Neural crest cell (in vitro differentiated cells): ENCODE measurements at regions not wholly inside any gene's neighbourhood (a gene's known extent, or its start where the extent isn't known, plus 50 kb on each side); places are given as distances from the start of the nearest gene placed in this dataset.

Experiments
- DNase-seq: peaks from one replicate; pipeline ENCODE4 v3.0.0; 2021; ENCODE audit warnings: low read depth, mixed read lengths, low spot score
- H3K27ac Mint-ChIP-seq: one replicate; pipeline ENCODE4 v1.8.0; 2021; ENCODE audit warnings: mild to moderate bottlenecking, mixed read lengths; ENCODE audit not compliant: unreplicated experiment
- H3K27me3 Mint-ChIP-seq: 2 replicates; pipeline ENCODE4 v1.8.0; 2021; ENCODE audit warnings: low read depth, mild to moderate bottlenecking, mixed read lengths
- H3K36me3 Mint-ChIP-seq: 2 replicates; pipeline ENCODE4 v1.8.0; 2021; ENCODE audit warnings: low read depth, mild to moderate bottlenecking, mixed read lengths
- H3K4me1 Mint-ChIP-seq: 2 replicates; pipeline ENCODE4 v1.8.0; 2021; ENCODE audit warnings: mixed read lengths
- H3K4me3 Mint-ChIP-seq: one replicate; pipeline ENCODE4 v1.8.0; 2021; ENCODE audit warnings: mild to moderate bottlenecking, mixed read lengths
- H3K9me3 Mint-ChIP-seq: 2 replicates; pipeline ENCODE4 v1.8.0; 2021; ENCODE audit warnings: mixed read lengths
- CTCF ChIP-seq: fragments of 200-600 bp; sonication (generic); conservative IDR thresholded peaks from 2 replicates; pipeline ENCODE4 v1.5.0; 2021; ENCODE audit warnings: antibody characterized with exemption, mild to moderate bottlenecking

- Mint-ChIP-seq H3K4me1 (no peaks in the 10 kb centered on the region), H3K4me3 (no peak overlapping the region), H3K27ac (no peak overlapping the region), H3K36me3 (peaks cover 18% of the 10 kb centered on the region), H3K9me3 (peaks cover 18% of the 10 kb centered on the region), H3K27me3 (no peaks in the 10 kb centered on the region)
- no peak for TF ChIP-seq CTCF
- DNase-seq = no peak
Measured at GRCh38 chr3:168383573-168383972, 287.8 kb upstream of the GOLIM4 start.

- no peak overlapping the region for H3K27ac Mint-ChIP-seq
- DNase-seq = no peak
- H3K9me3 Mint-ChIP-seq = peaks cover under 1% of the 10 kb centered on the region
- no peak overlapping the region for H3K4me3 Mint-ChIP-seq
- H3K4me1 Mint-ChIP-seq = peaks cover 4% of the 10 kb centered on the region
- no peak for TF ChIP-seq CTCF
- H3K27me3 Mint-ChIP-seq = no peaks in the 10 kb centered on the region
- H3K36me3 Mint-ChIP-seq = peaks cover 8% of the 10 kb centered on the region
Measured at GRCh38 chr3:168371846-168372245, 276.1 kb upstream of the GOLIM4 start.

- Mint-ChIP-seq H3K27ac (no peak overlapping the region), H3K36me3 (no peaks in the 10 kb centered on the region), H3K27me3 (no peaks in the 10 kb centered on the region), H3K9me3 (no peaks in the 10 kb centered on the region), H3K4me1 (peaks cover 9% of the 10 kb centered on the region), H3K4me3 (no peak overlapping the region)
- DNase-seq = no peak
- TF ChIP-seq CTCF = no peak
Measured at GRCh38 chr3:168364967-168365366, 269.2 kb upstream of the GOLIM4 start.

GRCh38 chr3:168362661-168363247 is 267.0 kb upstream of the GOLIM4 start:
- Mint-ChIP-seq H3K27ac (no peak overlapping the region), H3K27me3 (no peaks in the 10 kb centered on the region), H3K36me3 (no peaks in the 10 kb centered on the region), H3K4me1 (peaks cover 9% of the 10 kb centered on the region), H3K4me3 (no peak overlapping the region), H3K9me3 (no peaks in the 10 kb centered on the region)
- no peak for DNase-seq
- no peak for TF ChIP-seq CTCF

- Mint-ChIP-seq H3K27ac (no peak overlapping the region), H3K9me3 (no peaks in the 10 kb centered on the region), H3K27me3 (no peaks in the 10 kb centered on the region), H3K4me3 (no peak overlapping the region), H3K36me3 (no peaks in the 10 kb centered on the region), H3K4me1 (peaks cover 5% of the 10 kb centered on the region)
- TF ChIP-seq CTCF = no peak
- no peak for DNase-seq
Measured at GRCh38 chr3:168362156-168362555, 266.4 kb upstream of the GOLIM4 start.

GRCh38 chr3:168360993-168361392 is 265.3 kb upstream of the GOLIM4 start:
- Mint-ChIP-seq H3K4me3 (no peak overlapping the region), H3K4me1 (peaks cover 5% of the 10 kb centered on the region), H3K27ac (no peak overlapping the region), H3K36me3 (no peaks in the 10 kb centered on the region), H3K9me3 (no peaks in the 10 kb centered on the region), H3K27me3 (no peaks in the 10 kb centered on the region)
- no peak for TF ChIP-seq CTCF
- no peak for DNase-seq
